Skeletal muscle cell (primary cell): ENCODE measurements at regions not wholly inside any gene's neighbourhood (a gene's known extent, or its start where the extent isn't known, plus 50 kb on each side); places are given as distances from the start of the nearest gene placed in this dataset.
A peak's percentile ranks its signal among the peaks of the same experiment; 100 is the strongest.
"Not testable (repeated sequence)": the region's sequence is repeated elsewhere in the genome, so short reads cannot be mapped to it uniquely, and the experiment has no call there.

Experiments used
- DNase-seq: peaks from one replicate; pipeline ENCODE4 v3.0.0-alpha.2; 2010; ENCODE audit warnings: low read depth
- H3K4me3 ChIP-seq: 2 replicates; pipeline ENCODE4 v1.5.1; 2011; ENCODE audit warnings: low read depth, mild to moderate bottlenecking, control low read depth, low read length, moderate library complexity

- no peak for DNase-seq
- H3K4me3 ChIP-seq: no peak overlapping the region
Measured at GRCh38 chr6:140752234-140752633, 1377.8 kb upstream of the CITED2 start.

DNA sequence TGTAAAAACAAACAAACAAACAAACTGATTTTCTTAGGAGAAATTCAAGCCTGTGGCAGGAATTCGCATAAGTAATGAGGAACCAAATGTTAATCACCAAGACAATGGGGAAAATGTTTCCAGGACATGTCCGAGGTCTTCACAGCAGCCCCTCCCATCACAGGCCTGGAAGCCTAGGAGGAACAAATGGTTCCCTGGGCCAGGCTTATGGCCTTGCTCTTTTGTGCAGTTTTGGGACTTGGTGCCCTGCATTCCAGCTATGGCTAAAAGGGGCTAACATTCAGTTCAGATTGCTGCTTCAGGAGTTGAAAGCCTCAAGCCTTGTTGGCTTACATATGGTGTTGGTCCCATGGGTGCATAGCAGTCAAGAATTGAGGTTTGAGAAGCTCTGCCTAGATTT, 1372.7 kb upstream of the CITED2 start:
- no peak overlapping the region for H3K4me3 ChIP-seq
- DNase-seq: no peak

DNA sequence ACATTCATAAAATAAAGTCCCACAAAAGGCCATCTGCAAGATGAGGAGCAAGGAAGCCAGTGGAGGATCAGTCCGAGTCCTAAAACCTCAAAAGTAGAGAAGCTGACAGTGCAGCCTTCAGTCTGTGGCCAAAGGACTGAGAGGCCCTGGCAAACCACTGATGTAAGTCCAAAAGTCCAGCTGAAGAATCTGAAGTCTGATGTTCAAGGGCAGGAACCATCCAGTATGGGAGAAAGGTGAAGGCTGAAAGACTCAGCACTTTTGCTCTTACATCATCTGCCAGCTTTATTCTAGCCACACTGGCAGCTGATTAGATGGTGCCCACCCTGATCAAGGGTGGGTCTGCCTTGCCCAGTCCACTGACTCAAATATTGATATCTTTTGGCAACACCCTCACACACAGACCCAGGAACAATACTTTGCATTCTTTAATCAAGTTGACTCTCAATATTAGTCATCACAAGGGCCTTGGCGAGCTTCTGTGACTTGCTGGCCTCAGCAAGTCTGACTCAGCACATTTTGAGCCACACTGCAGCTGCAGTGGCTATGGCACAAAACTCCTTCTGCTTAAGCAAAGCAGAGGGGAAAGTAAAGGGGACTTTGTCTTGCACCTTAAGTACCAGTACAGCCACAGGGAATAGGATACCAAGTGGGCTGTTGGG, 1370.3 kb upstream of the CITED2 start:
- peak; percentile 22 for DNase-seq
- H3K4me3 ChIP-seq: no peak overlapping the region

DNA sequence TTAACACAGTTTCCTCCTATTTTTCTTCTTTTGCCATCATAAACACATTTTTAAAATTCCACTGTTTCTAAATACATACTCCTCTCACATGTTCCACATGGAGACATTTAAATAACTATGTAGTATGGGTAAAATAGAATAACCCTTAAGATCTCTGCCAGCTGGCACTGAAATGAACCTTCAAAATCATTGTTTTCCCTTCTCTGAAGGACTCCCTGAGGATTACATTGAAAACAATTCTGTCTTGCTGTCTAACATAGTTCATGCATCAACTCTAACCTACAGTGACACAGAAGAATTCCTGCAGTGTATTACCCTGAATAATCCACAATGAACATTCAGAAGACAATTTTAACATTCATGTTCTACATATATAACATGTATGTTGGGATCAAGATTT, 1361.8 kb upstream of the CITED2 start:
- H3K4me3 ChIP-seq: no peak overlapping the region
- DNase-seq: peak; percentile 71

DNA sequence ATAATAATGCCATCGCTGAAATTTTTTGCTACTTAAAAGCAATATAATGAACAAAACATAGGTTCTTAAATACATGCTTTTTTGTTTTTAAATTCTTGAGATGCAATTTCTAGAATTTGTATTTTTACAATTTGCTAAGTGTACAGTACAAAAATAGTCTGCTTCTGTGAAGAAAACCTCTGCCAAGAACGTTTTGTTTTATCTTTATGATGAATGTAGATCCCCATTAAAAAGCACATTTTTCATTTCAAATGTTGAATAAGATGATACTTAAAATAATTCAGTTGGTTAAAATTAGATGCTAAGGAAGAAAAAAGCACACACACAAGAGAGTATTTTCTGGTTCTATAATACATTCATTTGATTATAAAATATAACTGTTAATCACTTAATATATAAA, 1358.5 kb upstream of the CITED2 start:
- DNase-seq: no peak
- no peak overlapping the region for H3K4me3 ChIP-seq

GRCh38 chr6:140732155-140732554, 1357.7 kb upstream of the CITED2 start:
- DNase-seq: no peak

DNA sequence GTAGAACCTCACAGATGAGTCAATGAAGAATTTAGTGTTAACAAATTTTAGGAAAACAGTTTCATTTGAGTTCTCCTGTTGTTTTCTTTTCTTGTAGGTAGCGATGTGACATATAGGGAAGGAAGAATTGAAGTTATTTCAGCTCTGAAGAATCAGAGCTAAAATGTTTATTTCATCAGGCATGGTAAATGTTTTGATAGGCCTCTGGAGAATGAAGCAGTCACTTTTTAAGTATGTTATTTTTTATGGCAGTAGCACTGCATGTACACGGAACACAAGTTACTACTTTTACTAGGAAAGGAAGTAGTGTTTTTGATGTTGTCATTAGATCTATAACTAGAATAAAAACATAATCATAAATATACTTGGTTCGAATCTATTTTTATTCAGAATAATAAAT, 1357.3 kb upstream of the CITED2 start:
- H3K4me3 ChIP-seq: no peak overlapping the region
- no peak for DNase-seq

More at GRCh38 chr6:140732155-140732554, 1357.7 kb upstream of the CITED2 start:
- no peak overlapping the region for H3K4me3 ChIP-seq

DNA sequence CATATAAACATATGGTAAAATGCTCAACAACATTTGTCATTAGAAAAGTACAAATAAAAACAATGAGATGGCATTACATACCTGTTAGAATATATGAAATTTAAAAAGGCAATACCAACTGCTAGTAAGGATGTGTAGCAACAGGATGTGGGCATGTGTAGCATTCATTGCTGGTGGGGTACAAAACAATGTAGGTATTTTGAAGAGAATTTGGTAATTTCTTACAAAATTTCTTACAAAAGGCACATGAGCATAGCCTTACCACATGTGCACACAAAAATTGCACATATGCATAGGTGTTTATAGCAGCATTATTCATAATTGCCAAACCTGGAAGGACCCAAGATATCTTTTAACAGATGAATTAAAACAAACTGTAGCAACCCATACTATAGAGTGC, 1355.1 kb upstream of the CITED2 start:
- H3K4me3 ChIP-seq: no peak overlapping the region
- DNase-seq: no peak

DNA sequence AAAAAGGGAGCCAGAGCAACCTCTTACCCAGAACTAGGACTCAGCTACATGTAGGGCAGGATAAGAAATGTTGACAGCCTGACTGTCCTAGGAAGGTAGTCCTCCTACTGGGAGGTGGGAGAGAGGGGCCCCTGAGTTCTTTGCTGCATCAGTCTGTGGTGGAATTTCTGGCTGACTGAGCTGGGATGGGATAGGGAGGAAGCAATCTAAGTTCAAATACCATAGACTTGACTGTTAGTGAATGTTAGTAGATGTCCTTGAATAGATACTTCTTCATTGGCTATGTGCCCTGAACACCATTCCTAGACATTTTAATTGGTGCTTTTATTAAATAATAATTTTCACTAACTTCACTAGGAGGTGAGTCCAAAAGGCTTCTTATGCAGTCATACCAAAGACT, 1343.6 kb upstream of the CITED2 start:
- no peak overlapping the region for H3K4me3 ChIP-seq
- no peak for DNase-seq

DNA sequence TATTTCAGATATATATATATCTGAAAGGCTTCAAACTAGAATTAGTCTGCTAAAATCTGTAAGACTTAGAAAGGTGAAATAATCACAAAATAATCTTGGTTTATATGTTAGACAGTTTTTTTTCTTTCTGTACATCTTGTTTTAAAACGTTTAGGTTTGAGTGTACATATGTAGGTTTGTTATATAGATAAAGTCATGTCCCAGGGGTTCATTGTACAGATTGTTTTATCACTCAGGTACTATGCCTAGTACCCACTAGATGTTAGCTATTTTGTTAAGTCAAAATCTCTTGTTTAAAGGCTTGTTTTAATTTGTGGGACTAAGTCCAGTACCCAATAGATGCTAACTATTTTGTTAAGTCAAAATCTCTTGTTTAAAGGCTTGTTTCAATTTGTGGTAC, 1339.0 kb upstream of the CITED2 start:
- DNase-seq: no peak
- no peak overlapping the region for H3K4me3 ChIP-seq

GRCh38 chr6:140711019-140711613, 1336.7 kb upstream of the CITED2 start:
- no peak overlapping the region for H3K4me3 ChIP-seq
- no peak for DNase-seq

DNA sequence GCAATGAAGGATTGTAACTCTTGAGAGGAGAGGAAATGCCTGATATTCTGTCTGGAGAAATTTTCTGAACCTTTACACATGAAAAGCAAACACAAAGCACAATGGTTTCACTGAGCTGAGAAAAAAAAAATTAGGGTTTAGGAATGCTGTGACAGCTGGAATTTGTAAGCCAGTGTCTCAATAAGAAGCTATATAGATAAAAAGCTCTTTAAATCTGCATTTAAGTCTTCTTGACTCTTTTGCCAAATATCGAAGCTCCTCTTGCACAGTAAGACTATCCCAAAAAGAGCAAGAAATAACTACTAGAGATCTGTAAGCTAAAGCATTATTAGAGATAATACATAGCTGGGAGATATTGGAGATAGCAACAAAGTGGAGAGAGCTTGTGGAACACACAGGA, 1334.0 kb upstream of the CITED2 start:
- H3K4me3 ChIP-seq: no peak overlapping the region
- DNase-seq: no peak

DNA sequence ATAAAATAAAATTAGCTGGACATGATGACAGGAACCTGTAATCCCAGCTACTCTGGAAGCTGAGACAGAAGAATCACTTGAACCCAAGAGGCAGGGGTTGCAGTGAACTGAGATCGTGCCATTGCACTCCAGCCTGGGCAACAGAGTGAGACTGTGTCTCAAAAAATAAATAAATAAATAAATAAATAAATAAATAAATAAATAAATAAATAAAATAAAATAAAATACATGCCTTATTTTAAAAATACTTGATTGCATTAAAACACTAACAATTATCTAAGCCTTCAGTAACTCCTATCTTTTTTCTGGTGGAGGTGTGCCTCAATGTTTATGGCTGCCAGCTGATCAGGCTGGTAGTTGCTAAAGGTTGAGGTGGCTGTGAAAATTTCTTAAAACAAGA, 1329.6 kb upstream of the CITED2 start:
- DNase-seq, H3K4me3 ChIP-seq: not testable (repeated sequence)

DNA sequence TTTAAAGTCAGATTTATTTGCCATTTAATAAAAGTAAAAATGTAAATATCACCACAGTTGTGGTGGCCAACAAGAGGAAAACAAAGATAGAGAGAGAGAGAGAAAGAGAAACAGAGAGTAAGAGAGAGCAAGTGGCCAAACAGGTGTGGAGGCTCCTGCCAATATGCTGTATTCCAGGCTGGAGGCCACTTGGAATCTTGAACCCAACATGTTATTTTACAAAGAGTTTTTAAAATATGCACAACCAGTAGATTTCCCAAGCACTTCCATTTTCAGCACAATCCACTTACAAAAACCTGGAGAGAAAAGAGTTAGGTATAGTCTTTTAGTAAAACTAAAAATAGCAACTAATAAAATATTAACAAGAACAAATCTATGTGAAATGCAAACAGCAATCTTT, 1323.1 kb upstream of the CITED2 start:
- H3K4me3 ChIP-seq: no peak overlapping the region
- no peak for DNase-seq

DNA sequence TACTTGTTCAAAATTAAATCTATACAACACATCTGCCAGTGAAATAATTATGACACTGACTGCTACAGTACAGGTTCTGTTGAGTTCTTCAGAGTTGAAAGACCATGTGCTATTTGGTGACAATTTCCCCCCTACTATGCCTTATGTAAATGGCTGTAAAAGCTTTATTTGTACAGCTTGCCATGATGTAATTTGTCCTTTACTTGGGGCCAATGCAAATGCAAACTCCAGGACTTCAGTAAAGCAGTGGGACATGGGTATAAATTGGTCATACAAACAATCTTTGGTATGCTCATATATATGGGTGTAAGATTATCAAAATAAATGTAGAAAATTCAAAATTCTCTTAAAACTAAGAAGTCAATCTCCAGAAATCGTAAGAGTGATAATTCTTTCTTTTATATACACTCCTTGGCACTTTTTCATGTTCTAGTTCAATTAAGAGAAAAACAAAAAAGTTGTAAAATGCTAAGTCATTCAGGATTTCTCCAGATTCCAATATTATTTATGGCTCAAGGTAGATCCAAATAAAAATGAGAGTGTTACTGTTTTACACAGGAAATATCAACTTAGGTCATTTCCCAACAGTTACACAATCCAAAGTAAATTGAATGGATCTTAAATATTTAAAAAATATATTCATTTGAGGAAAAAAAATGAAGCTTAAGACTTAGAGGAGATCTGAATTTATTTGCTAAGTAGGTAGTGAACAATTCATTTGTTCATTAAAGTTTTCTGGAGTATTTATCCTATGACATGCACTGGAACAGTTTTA, 1310.5 kb upstream of the CITED2 start:
- DNase-seq: no peak

GRCh38 chr6:140677781-140678528, 1303.5 kb upstream of the CITED2 start:
- no peak for DNase-seq
- H3K4me3 ChIP-seq: no peak overlapping the region

More for the DNA sequence above, 1310.5 kb upstream of the CITED2 start:
- H3K4me3 ChIP-seq: no peak overlapping the region

DNA sequence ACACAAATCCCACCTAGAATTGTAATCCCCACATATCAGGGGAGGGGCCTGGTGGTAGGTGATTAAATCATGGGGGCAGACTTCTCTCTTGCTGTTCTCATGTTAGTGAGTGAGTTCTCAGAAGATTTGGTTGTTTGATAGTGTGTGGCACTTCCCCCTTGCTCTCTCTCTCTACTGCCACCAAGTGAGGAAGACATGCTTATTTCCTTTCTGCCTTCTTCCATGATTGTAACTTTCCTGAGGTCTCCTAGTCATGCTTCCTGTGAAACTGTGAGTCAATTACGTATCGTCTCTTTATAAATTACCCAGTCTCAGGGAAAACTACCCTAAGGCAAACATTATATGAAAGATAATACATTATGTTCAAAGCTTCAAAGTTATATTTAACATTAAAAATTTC, 1297.5 kb upstream of the CITED2 start:
- no peak overlapping the region for H3K4me3 ChIP-seq
- DNase-seq: no peak

- peak; percentile 10 for DNase-seq
- H3K4me3 ChIP-seq: no peak overlapping the region
Measured at GRCh38 chr6:140670021-140670420, 1295.6 kb upstream of the CITED2 start.

GRCh38 chr6:140669321-140669720, 1294.9 kb upstream of the CITED2 start:
- H3K4me3 ChIP-seq: no peak overlapping the region
- no peak for DNase-seq

GRCh38 chr6:140663772-140664171, 1289.3 kb upstream of the CITED2 start:
- no peak overlapping the region for H3K4me3 ChIP-seq
- no peak for DNase-seq
